Ovary (tissue), 7 donors: ENCODE measurements at regions not wholly inside any gene's neighbourhood (a gene's known extent, or its start where the extent isn't known, plus 50 kb on each side); places are given as distances from the start of the nearest gene placed in this dataset.

Experiments
- DNase-seq, 5 donors: peaks; one replicate each; pipeline ENCODE4 v3.0.0-alpha.2; 2019 to 2020
- H3K27ac ChIP-seq, 2 donors: fragments of 200-600 bp; one replicate each; pipeline versions ENCODE4 v1.5.1 to v1.8.0; 2019 to 2022
- H3K27me3 ChIP-seq: fragments of 200-600 bp; one replicate; pipeline ENCODE4 v1.8.0; 2022
- H3K36me3 ChIP-seq: fragments of 200-600 bp; sonication (generic); one replicate; pipeline ENCODE4 v1.5.1; 2019
- H3K4me1 ChIP-seq: one replicate; pipeline ENCODE4 v1.8.1; 2013; ENCODE audit warnings: mild to moderate bottlenecking, moderate library complexity; ENCODE audit not compliant: insufficient read depth
- H3K4me3 ChIP-seq: fragments of 200-600 bp; sonication (generic); one replicate; pipeline ENCODE4 v1.5.1; 2017
- H3K9me3 ChIP-seq, 2 donors: fragments of 200-600 bp in 1 of 2; sonication (generic) in 1 of 2; one replicate each; pipeline versions ENCODE4 v1.5.1 to v1.8.1; 2013 to 2019; ENCODE audit warnings: mild to moderate bottlenecking in 1 of 2, moderate library complexity in 1 of 2
- EP300 ChIP-seq: sonication (generic); formaldehyde crosslinking; IDR thresholded peaks from one replicate; pipeline ENCODE4 v1.6.1; 2017; ENCODE audit warnings: antibody characterized with exemption
- POLR2A ChIP-seq: fragments of 450-650 bp; IDR thresholded peaks from one replicate; pipeline ENCODE4 v1.6.1; 2017; ENCODE audit warnings: antibody characterized with exemption, mild to moderate bottlenecking, moderate library complexity
- WGBS, 3 donors: extraction: QIAGEN DNeasy Blood & Tissue Kit in 1 of 3; methylation state at CpG; one replicate each; pipeline versions ENCODE4 v1.1.5 to v1.1.7; 2013 to 2017; 5-methylcytosine and 5-hydroxymethylcytosine counted together
- intact Hi-C, 4 donors: fragments of 100-400 bp; cut with DNase I; formaldehyde crosslinking; loops; one replicate each; pipeline versions ENCODE4 v1.11.0 to v1.15.1; 2022 to 2023
- TF ChIP-seq, protein P1 (sequence below), 3 donors: fragments of 450-650 bp in 2 of 3; fragments of 200-600 bp in 1 of 3; IDR thresholded peaks; one replicate each; pipeline versions ENCODE4 v1.5.1 to v1.8.0; 2016 to 2022; ENCODE audit warnings: antibody characterized with exemption in 3 of 3, mild to moderate bottlenecking in 1 of 3
- donor health status: DM: no; HTN: no; CAD: no; lungs with moderate emphysema.
- donor health status: DM: no; HTN: no; CAD: no.
- donor health status: Bipolar disorder and iron deficiency.
- donor health status: DM: no; HTN: no; CAD: no.
- donor health status: DM: yes; HTN: yes; CAD: no.

GRCh38 chr18:46423226-46423805 is 233.7 kb downstream of the LOXHD1 start:
- Histone ChIP-seq H3K9me3 (no peaks in the 10 kb centered on the region), H3K36me3 (no peaks in the 10 kb centered on the region), H3K27ac (no peak overlapping the region), H3K27me3 (no peaks in the 10 kb centered on the region), H3K4me1 (no peaks in the 10 kb centered on the region), H3K4me3 (no peak overlapping the region)
- 90 to 98% (median 95%) methylated on average over 4 of the region's 4 CpGs for WGBS, 3 donors
- intact Hi-C loops: no loop called here
- DNase-seq: no peak
- TF ChIP-seq POLR2A (no peak), EP300 (no peak)
- TF ChIP-seq, protein P1, sequence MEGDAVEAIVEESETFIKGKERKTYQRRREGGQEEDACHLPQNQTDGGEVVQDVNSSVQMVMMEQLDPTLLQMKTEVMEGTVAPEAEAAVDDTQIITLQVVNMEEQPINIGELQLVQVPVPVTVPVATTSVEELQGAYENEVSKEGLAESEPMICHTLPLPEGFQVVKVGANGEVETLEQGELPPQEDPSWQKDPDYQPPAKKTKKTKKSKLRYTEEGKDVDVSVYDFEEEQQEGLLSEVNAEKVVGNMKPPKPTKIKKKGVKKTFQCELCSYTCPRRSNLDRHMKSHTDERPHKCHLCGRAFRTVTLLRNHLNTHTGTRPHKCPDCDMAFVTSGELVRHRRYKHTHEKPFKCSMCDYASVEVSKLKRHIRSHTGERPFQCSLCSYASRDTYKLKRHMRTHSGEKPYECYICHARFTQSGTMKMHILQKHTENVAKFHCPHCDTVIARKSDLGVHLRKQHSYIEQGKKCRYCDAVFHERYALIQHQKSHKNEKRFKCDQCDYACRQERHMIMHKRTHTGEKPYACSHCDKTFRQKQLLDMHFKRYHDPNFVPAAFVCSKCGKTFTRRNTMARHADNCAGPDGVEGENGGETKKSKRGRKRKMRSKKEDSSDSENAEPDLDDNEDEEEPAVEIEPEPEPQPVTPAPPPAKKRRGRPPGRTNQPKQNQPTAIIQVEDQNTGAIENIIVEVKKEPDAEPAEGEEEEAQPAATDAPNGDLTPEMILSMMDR (IDR thresholded peaks at IDR 0.05): no peak

GRCh38 chr18:46424898-46425297 is 232.1 kb downstream of the LOXHD1 start:
- H3K4me3 ChIP-seq: no peak overlapping the region
- TF ChIP-seq, protein P1 (IDR thresholded peaks at IDR 0.05): no peak
- TF ChIP-seq POLR2A: no peak
- no peak for TF ChIP-seq EP300
- intact Hi-C loops: no loop called here
- DNase-seq: no peak
- no peaks in the 10 kb centered on the region for H3K9me3 ChIP-seq
- H3K27me3 ChIP-seq: no peaks in the 10 kb centered on the region
- no peak overlapping the region for H3K27ac ChIP-seq
- 30 to 54% (median 47%) methylated on average over 8 of the region's 8 CpGs for WGBS, 3 donors
- H3K4me1 ChIP-seq: no peaks in the 10 kb centered on the region
- H3K36me3 ChIP-seq: no peaks in the 10 kb centered on the region

DNA sequence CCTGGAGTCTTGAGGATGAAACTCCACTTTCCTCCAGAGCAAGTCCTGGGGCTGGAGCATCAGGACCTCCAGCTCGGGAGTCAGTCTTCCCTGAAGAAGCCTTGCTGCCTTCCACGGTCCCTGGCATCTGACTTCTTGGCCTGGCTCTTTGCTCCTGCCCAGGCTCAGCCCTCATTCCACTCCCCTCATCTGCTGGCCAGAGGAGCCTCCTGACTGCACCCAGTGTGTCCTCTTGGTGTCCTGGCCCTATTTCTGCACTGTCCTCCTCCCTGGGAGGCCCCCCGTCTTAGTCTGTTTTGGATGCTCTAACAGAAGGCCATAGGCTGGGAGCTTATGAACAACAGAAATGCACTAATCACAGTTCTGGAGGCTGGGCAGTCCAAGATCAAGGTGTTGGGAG is 231.5 kb downstream of the LOXHD1 start:
- no peaks in the 10 kb centered on the region for H3K4me1 ChIP-seq
- 90 to 92% (median 90%) methylated on average over 3 of the region's 3 CpGs for WGBS, 3 donors
- no peak for TF ChIP-seq EP300
- TF ChIP-seq, protein P1 (IDR thresholded peaks at IDR 0.05): no peak
- TF ChIP-seq POLR2A: no peak
- intact Hi-C loops: no loop called here
- no peak for DNase-seq
- H3K27me3 ChIP-seq: no peaks in the 10 kb centered on the region
- no peaks in the 10 kb centered on the region for H3K9me3 ChIP-seq
- H3K36me3 ChIP-seq: no peaks in the 10 kb centered on the region
- H3K27ac ChIP-seq: no peak overlapping the region
- H3K4me3 ChIP-seq: no peak overlapping the region

DNA sequence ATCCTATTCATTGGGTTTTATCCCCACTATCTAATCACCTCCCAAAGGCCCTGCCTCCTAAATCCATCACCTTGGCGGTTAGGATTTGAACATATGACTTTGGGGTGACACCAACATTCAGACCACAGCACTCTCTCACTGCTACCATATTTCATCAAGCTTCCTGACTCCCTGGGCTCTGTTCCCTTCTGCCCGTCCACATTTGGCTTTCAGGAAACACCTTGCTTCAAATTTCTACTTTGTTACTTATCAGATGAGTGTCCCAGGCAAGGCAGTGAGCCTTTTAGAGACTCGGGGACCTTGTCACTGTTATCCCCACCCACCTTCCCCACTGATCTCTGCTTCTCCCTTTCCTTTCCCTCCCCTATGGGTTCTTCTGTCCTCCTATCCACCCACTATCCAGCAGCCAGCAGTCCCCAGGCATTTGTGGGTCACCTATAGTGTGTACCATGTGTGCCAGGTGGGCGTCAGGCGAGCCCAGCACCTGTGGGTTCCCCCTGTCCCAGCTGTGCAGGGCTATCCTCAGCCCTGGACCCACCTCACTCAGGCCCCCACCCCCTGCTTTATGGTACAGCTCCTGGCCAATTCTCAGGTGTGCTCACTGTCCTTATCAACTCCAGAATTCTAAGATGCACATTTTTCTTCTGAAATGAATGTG is 230.9 kb downstream of the LOXHD1 start:
- Histone ChIP-seq H3K36me3 (no peaks in the 10 kb centered on the region), H3K9me3 (no peaks in the 10 kb centered on the region), H3K27ac (no peak overlapping the region), H3K4me1 (no peaks in the 10 kb centered on the region), H3K27me3 (no peaks in the 10 kb centered on the region), H3K4me3 (no peak overlapping the region)
- WGBS, 3 donors: 82 to 89% (median 85%) methylated on average over 5 of the region's 5 CpGs
- TF ChIP-seq, protein P1 (IDR thresholded peaks at IDR 0.05): no peak
- no peak for TF ChIP-seq POLR2A
- no peak for TF ChIP-seq EP300
- no peak for DNase-seq
- intact Hi-C loops: no loop called here
